Dedifferentiated amniotic fluid mesenchymal stem cell (primary cell): ENCODE measurements at regions not wholly inside any gene's neighbourhood (a gene's known extent, or its start where the extent isn't known, plus 50 kb on each side); places are given as distances from the start of the nearest gene placed in this dataset.

Source experiments
- DNase-seq: peaks from one replicate; pipeline ENCODE4 v3.0.0-alpha.2; 2016; ENCODE audit errors: extremely low spot score

DNA sequence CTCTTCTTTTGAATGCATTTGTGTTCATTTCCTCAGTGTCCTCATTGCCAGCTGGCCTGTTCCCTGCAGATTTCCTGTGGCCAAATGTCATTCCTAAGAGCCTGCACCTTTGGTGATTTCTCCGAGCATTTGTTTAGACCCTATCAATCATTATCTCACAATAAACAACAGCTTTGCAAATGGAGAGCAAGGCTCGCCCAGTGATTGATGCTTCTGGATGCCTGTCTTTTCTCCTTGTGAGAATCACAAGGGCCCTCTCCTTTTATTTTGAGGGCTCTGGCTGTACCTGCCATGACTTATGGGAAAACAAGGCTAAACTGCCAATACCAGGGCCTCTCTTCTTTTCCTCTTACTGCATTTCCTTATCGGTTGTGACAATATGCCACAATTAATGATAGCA, 1454.4 kb upstream of the CELF4 start:
- no peak for DNase-seq

DNA sequence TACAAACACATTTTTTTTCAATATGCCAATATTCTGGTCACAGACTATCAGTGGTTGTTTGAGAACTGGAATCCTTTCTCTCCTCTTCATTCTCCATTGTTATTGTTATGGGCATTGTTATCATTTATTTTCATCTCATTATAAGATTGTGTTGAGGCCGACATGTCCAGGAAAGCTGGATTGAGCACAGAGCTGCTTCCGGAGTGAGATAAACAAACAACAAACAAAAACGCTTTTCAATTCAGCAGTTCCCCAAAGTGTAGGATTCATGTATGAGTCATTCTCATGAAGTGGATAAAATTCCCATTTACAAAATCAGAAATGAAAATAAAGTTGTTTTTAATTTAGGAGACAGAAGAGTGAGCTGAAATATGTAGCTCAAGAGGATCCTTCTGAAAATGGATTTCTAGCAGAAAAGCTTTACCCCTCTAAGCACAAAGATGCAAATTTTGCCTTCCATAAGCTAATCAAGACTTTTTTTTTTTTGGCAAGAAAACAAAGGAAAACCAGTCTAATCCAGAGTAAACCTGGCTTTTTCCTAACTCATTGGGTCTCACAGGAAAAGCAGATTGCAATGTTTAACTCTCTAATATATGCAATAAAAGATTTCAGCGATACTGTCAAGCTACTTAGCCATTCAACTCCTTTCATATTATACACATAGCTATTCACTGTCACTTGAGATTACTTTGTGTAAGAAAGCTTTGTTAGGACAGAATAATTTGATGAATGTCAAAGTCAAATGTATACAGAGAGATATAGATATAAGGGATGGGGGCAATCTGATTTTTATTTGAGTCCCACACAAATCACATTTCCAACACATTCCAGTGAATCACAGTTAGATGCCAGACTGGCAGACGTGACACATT, 1441.7 kb upstream of the CELF4 start:
- no peak for DNase-seq

DNA sequence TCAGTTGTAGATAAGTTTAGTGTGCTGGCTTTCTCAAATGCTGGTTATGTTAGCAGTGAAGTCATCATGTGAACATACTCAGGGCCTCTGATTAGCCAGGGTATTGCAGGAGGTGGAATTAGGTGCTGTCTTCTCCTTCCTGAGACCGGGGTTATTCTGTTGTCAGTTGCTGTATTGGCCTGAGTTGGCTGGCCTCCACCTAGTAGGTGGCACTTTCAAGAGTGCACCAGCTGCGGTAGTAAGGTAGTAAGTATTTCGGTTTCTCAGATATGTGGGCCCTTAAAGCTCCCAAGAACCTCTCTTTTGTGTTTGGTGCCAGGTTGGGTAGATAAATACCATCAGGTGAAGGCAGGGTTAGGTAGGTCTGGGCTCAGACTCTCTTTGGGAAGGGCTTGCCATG, 1430.5 kb upstream of the CELF4 start:
- no peak for DNase-seq

DNA sequence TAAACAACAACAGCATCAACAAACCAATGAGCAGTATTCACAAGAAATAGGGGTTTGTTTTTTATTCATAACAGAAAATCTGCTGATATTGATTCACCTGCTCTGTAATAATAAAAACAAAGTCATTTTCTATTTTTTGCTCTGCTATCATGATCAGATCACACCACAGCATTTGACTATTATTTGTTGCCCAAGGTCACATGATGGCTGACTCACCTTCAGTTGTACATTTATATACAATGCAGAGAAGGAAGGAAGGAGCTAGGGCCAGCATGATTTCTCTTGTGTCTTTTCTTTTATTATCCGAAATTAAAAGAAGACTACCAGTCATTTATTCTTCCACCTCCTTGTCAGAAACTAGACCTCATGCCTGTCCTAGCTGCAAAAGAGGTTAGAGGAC, 1427.7 kb upstream of the CELF4 start:
- no peak for DNase-seq

DNA sequence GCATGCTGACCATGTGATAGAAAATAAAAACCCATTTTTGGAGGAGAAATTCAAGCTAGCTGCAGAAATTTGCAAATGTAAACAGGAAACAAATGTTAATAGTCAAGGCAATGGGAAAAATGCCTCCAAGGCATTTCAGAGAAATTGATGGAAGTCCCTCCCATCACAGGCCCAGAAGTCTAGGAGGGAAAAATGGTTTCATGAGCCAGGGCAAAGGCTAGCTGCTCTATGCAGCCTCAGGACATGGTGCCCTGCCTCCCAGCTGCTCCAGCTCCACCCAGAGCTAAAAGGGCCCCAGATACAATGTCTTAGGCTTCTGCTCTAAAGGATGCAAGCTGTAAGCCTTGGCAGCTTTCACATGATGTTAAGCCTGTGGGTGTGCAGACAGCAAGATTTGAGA, 1419.4 kb upstream of the CELF4 start:
- no peak for DNase-seq

DNA sequence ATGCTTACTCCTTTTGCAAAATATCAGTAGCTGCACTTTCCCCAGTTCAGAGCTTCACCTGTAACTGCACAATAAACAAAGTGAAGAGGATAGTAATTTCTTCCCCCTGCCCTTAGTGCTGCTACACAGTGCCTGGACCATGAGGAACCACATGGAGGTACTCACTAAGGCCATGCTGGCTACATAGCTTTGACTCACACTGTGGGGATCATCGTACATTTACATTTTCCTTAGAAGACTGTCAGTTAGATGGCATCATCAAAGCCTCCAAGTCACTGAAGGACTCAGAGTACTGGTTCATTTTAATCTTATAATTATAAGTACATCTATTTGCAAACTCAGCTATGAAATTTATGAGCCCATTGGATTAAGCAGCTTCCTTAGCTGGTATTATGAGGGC, 1416.5 kb upstream of the CELF4 start:
- no peak for DNase-seq

DNA sequence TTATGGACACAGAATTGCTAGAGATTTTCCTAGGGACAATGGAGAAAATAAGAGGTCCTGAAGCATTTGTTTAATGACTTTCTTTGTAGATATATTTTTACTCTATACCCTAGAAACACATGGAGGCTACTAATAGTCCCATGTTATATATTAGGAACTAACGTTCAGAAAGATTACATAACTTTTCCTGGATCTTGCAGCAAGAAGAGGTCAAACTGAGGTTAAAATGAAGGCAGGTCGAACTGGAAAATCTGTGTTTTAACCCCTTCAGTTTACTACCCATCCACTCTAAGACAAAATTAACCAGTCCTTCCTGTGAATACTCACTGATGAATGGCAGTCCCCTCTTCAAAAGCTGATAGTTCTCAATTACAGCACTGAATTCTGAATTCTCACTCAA, 1415.8 kb upstream of the CELF4 start:
- no peak for DNase-seq

DNA sequence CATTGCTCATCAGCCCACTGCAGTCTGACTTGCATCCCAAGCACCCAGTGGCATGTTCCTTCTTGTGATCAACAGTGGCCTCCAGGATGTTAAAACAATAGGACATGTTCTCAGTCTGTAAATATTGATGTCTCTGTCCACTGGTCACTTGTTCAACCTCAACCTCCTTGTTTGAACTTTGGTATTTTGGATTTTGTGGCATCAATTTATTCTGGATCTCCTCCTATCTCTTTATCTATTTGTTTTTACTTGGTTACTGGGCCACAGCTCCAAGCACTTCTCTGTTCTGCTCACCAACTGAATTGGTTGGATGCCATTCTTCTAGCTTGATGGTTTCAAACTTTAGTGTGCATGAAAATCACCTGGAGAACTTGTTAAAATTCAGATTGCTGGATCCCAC, 1414.8 kb upstream of the CELF4 start:
- DNase-seq: no peak

DNA sequence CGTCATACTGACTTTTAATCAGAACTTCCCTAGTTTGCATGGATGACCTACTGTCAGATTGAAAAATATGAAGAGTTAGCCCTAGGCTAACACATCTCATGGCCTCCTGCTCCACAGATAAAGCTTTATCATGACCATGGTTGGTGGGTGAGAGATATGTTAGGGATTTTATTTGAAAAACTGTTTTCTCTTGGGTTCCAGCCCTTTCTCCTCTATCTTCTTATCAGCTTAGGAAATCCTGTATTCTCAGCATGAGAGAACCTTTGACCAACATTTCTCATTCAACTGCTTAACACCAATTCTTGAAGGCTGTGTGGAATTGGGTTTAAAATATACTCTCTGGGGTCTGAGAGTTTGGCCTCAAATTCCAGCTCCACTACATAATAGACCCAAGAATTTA, 1407.0 kb upstream of the CELF4 start:
- DNase-seq: no peak

DNA sequence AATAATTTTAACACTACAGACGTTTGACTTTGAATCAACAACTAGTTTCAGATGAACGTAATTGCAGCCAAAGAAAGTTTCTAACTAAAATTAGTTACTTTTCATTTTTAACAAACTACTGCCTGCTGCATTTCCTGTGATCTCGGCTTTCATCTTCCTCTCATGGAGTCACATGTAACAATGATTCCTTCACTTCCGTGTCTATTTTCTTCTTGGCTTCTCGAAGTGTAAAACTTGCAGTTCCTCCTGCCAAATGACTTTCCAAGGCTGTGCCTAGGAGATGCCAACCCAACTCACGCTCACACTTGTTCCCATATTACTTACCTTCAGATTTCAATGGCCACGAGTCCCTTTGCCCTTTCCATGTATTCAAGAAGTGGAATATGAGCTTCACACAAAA, 1406.3 kb upstream of the CELF4 start:
- DNase-seq: no peak

DNA sequence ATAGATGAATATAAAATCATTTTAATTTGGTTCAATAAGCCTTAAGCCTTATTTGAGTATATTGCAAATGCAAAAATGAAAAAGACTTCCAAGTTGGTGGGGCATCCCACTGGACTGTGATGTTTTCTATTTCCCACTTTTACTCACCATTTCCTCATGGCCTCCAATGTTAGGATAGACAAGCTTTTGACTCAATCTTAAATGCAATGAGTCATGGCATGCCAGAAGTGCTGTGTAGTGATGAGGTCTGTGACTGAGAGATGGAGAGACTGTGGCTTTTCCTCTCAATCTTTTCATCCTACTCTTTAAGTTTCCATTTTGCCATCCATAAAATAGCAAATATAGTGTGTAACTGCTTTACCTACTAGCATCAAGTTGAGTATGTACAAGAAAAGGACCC, 1401.2 kb upstream of the CELF4 start:
- DNase-seq: no peak

DNA sequence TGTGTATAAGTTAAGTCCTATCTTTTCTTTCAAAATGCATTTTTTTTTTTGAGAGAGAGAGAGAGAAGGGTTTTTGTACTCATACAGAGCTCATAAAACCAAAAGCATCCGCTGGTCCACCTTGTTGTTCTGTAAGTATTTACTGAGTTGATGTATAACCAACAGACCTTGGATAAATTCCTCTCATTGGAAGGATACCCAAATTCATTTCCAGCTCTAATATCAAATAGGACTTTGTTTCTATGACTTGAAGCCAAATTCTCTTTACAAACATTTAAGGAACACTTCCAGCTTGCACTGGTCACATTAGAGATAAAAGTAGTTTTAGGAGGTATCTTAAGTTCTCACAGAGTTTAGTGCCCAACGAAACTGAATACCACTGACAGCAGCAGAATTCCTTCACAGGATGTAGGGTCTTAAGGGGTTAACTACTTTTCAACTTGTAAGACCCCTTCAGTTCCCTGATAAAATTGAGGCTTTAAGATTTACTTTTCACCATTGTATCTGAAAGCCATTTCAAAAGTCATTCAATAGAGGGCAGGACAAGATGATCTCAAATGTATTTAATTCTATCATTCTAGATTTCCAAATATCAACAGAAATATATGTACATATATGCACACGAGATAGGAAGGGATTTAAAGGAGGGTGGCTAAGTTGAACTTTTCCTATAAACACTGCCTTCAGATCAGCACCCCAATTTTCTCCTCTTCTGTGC, 1398.5 kb upstream of the CELF4 start:
- no peak for DNase-seq

DNA sequence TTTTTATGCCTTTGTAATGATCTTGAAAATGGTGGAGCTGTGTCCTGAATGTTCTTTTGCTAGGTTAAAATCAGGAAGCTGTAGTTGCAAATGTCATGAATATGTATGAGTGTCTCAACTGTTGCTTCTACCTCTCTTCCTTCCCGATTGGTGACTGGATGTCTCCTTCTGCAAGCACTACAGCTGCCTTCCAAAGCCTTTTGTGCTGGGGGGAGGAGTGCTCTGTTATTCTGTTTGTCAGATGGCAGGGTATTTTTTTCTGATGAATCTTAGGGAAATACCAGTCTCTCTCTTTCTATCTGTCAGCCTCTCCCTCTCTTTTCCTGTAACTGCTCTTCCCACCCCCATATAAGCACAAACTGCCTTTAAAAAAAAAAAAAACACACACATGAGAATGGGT, 1396.3 kb upstream of the CELF4 start:
- DNase-seq: no peak

DNA sequence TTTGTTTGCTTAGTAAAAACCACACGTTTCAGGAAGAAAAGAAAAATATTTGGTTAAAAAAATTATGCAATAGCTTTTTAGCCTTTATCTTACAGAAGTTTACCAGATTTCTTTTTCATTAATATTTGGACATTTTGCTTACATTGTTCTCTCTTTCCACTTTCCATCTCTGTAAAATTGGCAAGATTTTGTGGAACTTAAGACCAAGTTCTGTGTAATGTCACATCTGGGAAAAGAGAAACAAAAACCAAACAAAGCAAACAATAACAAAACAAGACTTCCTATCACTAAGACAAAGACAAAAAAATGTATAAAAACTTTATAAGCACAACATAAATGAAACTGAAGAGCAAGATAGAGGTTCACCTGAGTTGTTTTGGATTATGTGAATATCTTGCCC, 1392.1 kb upstream of the CELF4 start:
- DNase-seq: no peak

DNA sequence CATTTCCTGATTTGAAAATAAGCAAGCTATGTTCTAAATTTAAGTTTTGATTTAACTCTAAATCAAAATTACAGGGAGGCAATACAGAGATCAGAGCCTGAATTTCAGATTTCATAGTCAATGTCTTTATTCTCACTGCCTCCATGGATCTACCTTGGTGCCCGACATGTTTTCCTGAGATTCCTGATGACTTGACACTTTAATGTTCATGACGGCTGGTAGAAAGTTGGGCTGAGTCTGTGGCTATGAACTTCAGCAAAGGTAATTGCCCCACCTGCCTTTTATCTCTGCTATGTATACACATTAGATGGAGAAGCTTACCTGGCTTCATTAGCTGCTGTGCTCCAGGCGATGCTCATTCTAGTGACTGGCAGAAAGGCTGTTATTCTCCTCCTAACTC, 1390.5 kb upstream of the CELF4 start:
- no peak for DNase-seq

DNA sequence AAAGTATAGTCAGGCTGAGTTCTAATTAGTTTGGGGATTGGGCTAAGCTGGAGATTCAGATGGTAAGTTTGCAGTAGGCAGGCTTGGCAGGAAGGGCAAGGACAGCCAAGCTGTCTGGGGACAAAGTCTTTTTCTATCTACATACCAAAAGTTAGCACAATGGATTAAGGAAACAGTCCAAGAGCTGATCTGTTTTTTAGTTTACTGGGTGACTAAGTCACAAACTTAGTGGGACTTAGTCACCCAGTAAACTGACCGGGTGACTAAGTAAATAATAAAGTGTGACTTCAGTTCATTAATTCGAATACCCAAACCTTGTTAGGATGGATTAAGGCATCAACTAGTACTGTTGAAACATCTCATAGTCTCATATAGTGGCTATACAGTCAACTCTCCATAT, 1386.0 kb upstream of the CELF4 start:
- no peak for DNase-seq

DNA sequence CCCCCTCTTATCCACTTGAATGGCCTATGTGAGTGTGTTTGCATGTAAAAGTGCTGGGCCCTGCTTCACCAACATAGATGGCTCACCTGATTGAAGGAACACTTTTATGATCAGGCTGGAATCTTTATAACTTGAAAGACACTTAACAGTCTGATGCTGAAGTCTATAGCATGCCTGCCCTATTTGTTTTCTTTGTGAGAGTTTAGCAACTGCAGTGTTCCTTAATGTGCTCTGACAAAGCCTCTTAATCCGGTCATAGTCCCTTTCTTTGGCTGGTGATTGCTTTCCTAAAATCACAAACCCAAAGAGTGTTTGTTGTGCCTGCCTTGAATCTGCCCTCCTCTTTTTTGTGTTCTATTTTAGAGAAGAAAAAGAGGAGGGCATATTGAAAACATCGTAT, 1382.8 kb upstream of the CELF4 start:
- no peak for DNase-seq

DNA sequence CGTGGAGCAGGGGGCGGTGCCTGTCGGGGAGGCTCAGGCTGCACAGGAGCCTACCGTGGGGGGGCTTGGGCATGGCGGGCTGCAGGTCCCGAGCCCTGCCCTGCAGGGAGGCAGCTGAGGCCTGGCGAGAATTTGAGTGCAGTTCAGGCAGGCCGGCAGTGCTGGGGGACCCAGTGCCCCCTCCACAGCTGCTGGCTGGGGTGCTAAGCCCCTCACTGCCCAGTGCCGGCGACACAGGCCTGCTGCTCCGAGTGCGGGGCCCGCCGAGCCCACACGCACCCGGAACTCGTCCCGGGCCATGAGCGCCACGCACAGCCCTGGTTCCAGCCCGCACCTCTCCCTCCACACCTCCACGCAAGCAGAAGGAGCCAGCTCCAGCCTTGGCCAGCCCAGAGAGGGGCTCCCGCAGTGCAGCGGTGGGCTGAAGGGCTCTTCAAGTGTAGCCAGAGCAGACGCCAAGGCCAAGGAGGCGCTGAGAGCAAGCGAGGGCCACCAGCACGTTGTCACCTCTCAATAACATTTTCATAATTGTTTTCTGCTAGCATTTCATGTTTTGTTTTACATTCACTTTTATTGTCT, 1378.9 kb upstream of the CELF4 start:
- no peak for DNase-seq

DNA sequence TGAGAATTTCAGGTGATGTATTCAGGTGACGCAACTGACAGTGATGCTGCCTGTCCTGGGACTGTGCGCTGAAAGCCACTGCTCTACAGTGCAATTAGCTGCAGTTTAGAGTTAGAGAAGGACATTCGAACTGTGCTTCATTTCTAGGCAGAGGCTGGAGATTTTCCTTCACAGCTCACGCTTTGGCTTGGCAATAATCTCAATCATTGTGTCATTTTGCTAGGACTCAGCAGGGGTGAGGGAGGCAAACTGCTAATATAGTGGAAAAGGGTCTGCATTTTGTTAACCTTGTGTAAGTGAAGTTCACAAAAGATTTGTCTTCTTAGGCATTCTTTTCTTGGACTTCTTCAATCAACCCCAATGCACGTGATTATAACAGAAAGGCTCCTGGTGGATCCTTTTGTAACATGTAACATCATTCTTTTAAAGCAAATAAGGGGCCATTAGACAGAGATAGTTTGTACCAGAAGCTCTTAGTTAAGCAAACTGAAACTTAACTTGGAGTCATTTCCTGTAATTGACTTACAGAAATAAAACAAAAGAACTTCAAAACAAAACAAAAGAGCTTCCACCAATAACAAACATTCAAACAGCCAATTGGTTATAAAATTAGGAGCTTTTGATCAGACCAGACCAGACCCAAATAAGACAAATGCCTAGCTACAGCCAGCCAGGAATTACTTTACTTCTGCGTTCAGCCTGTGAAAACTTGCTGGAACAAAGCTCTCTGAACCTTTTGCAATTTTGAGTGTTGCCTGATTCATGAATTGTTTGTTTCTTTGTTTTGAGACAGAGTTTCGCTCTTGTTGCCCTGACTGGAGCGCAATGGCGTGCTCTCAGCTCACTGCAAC, 1376.3 kb upstream of the CELF4 start:
- no peak for DNase-seq

DNA sequence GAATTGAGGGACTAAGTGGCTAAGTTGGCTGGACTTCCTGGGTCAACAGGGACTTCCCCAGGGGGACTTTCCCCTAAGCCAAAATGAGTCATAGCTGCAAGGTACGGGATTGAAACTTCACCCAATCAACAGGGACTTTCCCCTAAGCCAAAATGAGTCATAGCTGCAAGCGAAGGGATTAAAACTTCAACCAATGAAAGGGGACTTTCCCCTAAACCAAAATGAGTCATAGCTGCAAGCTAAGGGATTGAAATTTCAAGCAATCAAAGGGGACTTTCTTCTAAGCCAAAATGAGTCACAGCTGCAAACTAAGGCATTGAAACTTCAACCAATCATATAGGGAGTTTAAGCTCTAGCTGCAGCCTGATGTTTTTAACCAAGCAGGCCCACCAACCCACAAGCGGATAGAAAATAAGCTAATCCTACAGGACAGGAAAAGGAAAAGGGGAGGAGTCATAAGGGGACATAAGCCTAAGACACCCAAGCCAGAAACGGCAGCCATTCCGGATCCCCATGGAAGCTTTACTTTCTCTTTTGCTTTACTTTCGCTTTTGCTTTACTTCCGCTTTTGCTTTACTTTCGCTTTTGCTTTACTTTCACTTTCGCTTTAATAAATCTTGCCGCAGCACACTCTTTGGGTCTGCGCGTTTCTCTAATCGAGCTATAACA, 1375.4 kb upstream of the CELF4 start:
- DNase-seq: no peak

DNA sequence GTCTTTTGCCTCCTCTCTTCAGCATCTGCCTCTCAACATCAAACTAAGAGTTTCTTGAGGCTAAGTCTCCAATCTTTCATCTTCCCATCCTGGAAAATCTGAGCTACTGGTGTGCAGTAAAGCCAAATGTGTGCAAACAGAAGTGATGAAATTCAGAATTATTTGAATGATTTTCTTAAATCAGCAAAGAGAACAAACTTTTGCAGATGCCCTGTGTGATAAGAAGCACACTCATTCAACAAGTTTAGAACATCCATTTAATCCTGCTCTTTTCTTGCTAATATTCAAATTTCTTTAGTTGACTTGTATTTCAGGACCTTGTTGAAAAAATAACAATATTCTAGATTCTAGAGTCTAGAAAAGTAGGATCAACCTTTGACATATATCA, 1374.9 kb upstream of the CELF4 start:
- no peak for DNase-seq
